AG04450 (cell line): ENCODE measurements at regions not wholly inside any gene's neighbourhood (a gene's known extent, or its start where the extent isn't known, plus 50 kb on each side); places are given as distances from the start of the nearest gene placed in this dataset.

Experiments
- CTCF ChIA-PET: fragments of 300-600, 350-600 bp; formaldehyde crosslinking; extraction: SDS; loops from one replicate; lab custom pipeline; 2022; ENCODE audit warnings: antibody characterized with exemption, inconsistent platforms; lab: Charles Lee
- POLR2A ChIA-PET: fragments of 350-600 bp; formaldehyde crosslinking; extraction: SDS; loops from one replicate; lab custom pipeline; 2021; ENCODE audit warnings: antibody characterized with exemption, inconsistent platforms; lab: Yijun Ruan, JAX
- DNase-seq: peaks from one replicate; pipeline ENCODE4 v3.0.0-alpha.2; 2011; ENCODE audit warnings: low read depth, low spot score
- H3K27ac ChIP-seq: one replicate; pipeline ENCODE4 v1.5.1; 2012; ENCODE audit warnings: low read depth, low read length, control low read depth
- H3K27me3 ChIP-seq: one replicate; pipeline ENCODE4 v1.6.0; 2012; ENCODE audit warnings: low read length; ENCODE audit not compliant: control insufficient read depth, insufficient read depth
- H3K4me3 ChIP-seq: 2 replicates; pipeline ENCODE4 v1.5.1; 2011; ENCODE audit warnings: mild to moderate bottlenecking, low read depth, low read length, control low read depth
- H3K9me3 ChIP-seq: 2 replicates; pipeline ENCODE4 v1.5.1; 2012; ENCODE audit warnings: low read length; ENCODE audit not compliant: control insufficient read depth, insufficient read depth
- TF ChIP-seq, protein P1 (sequence below): IDR thresholded peaks from 2 replicates; pipeline ENCODE4 v1.5.1; 2011; ENCODE audit warnings: low read depth, low read length, control low read depth, inconsistent platforms

DNA sequence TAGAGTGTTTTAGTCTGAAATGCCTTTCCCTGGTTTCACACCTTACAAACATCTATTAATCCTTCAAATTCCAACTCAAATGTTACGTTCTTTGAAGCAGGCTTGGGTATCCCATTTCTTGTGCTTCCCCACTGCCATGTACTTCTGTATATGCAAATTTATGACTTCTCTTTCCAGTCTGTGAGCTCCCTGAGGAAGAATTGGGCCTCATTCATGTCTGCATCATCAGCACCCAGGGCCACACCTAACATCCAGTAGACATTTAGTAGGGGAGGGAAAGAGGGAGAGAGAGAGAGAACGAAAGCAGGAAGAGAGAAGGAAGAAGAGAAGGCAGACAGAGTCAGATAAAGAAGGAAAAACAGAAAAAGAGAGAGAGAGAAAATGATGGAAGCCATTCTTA lies 53.3 kb upstream of the KY start:
- no peaks in the 10 kb centered on the region for H3K9me3 ChIP-seq
- POLR2A ChIA-PET = no interaction called here
- no peaks in the 10 kb centered on the region for H3K27me3 ChIP-seq
- CTCF ChIA-PET = no interaction called here
- H3K4me3 ChIP-seq = no peak overlapping the region
- H3K27ac ChIP-seq = no peak overlapping the region
- no peak for DNase-seq
- TF ChIP-seq, protein P1, sequence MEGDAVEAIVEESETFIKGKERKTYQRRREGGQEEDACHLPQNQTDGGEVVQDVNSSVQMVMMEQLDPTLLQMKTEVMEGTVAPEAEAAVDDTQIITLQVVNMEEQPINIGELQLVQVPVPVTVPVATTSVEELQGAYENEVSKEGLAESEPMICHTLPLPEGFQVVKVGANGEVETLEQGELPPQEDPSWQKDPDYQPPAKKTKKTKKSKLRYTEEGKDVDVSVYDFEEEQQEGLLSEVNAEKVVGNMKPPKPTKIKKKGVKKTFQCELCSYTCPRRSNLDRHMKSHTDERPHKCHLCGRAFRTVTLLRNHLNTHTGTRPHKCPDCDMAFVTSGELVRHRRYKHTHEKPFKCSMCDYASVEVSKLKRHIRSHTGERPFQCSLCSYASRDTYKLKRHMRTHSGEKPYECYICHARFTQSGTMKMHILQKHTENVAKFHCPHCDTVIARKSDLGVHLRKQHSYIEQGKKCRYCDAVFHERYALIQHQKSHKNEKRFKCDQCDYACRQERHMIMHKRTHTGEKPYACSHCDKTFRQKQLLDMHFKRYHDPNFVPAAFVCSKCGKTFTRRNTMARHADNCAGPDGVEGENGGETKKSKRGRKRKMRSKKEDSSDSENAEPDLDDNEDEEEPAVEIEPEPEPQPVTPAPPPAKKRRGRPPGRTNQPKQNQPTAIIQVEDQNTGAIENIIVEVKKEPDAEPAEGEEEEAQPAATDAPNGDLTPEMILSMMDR = no peak

DNA sequence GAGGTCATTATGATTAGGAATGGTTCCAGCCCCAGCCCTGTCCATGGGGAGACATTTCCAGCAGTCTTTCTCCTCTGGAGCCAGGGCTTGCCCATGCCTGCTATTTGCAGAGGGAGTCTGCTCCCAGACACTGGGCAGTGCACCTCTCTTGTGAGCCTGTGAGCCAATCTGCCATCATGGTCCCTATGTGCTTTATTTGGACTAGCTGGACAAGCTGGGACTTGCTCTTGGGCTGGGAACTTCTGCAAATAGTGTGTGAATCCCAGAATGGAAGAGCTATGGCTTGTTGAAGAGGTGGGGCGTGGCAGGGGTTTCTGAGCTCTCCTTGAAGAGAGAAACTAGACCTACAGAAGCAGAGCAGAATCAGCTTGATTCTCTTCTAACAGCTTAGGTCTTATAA lies 53.7 kb upstream of the KY start:
- no peak for DNase-seq
- Histone ChIP-seq H3K4me3 (no peak overlapping the region), H3K27me3 (no peaks in the 10 kb centered on the region), H3K9me3 (no peaks in the 10 kb centered on the region), H3K27ac (no peak overlapping the region)
- ChIA-PET CTCF (no interaction called here), POLR2A (no interaction called here)
- TF ChIP-seq, protein P1 = no peak

GRCh38 chr3:134707908-134708597 lies 57.2 kb upstream of the KY start:
- TF ChIP-seq, protein P1 = no peak
- H3K27ac ChIP-seq = no peak overlapping the region

GRCh38 chr3:134708671-134709070 lies 57.8 kb upstream of the KY start:
- no peak for DNase-seq
- Histone ChIP-seq H3K27me3 (no peaks in the 10 kb centered on the region), H3K4me3 (no peak overlapping the region), H3K9me3 (no peaks in the 10 kb centered on the region), H3K27ac (no peak overlapping the region)
- POLR2A ChIA-PET = no interaction called here
- CTCF ChIA-PET = no interaction called here
- TF ChIP-seq, protein P1 = no peak

More at GRCh38 chr3:134707908-134708597, 57.2 kb upstream of the KY start:
- Histone ChIP-seq H3K4me3 (no peak overlapping the region), H3K9me3 (no peaks in the 10 kb centered on the region), H3K27me3 (no peaks in the 10 kb centered on the region)
- ChIA-PET POLR2A (no interaction called here), CTCF (no interaction called here)
- DNase-seq = no peak

GRCh38 chr3:134709076-134709475 lies 58.3 kb upstream of the KY start:
- Histone ChIP-seq H3K9me3 (no peaks in the 10 kb centered on the region), H3K4me3 (no peak overlapping the region), H3K27ac (no peak overlapping the region), H3K27me3 (no peaks in the 10 kb centered on the region)
- ChIA-PET CTCF (interaction anchor here (1.6 kb wide), 1 partner anchor 47 kb away, joined by 5 read pairs; no protein-coding TSS in a partner anchor), POLR2A (no interaction called here)
- TF ChIP-seq, protein P1 = no peak
- no peak for DNase-seq
